CD4-positive, alpha-beta T cell treated with Interleukin-1 beta for 1 hour (primary cell): ENCODE measurements at regions not wholly inside any gene's neighbourhood (a gene's known extent, or its start where the extent isn't known, plus 50 kb on each side); places are given as distances from the start of the nearest gene placed in this dataset.
A peak's percentile ranks its signal among the peaks of the same experiment; 100 is the strongest.
"Not testable (repeated sequence)": the region's sequence is repeated elsewhere in the genome, so short reads cannot be mapped to it uniquely, and the experiment has no call there.

Source experiments
- DNase-seq, 2 donors: peaks; one replicate each; pipeline ENCODE4 v3.0.0-alpha.2; 2020 to 2022

DNA sequence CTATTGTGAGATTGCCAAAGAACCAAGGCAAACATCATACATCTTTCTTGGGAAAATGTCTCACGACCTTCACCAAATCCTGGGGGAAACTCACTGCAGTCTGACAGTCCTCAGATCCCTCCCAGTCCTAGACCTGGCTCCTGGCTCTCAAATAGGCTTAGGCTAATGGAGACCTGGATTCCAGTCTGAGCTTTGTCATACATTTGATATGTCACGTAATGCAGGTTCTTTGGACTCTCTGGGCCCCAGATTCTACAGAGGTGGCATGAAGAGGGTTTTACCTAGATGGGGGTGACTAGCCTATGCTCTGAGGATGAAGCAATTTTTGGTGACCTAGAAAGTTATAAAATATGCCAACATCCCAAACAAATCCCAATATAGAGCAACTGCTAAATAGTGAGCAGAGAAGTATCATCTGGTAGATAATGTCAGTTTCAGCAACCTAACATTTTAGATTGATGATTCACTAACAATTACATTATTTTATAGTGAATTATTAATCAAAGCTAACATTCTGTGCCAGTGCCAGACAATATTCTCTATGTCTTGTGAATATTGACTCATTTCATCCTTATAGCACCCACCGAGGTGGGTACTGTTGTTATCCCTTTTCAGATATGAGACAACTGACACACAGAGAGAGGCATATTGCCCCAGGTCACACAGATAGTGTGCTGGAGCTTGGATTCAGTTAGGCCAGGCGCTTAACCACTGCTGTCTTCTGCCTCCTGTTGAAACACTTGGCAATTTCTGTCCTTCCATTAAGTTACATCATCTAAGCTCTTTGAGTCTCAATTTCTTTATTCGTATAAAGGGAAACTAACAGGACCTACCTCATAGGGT is 195.4 kb upstream of the MAMLD1 start:
- DNase-seq, result no peak

DNA sequence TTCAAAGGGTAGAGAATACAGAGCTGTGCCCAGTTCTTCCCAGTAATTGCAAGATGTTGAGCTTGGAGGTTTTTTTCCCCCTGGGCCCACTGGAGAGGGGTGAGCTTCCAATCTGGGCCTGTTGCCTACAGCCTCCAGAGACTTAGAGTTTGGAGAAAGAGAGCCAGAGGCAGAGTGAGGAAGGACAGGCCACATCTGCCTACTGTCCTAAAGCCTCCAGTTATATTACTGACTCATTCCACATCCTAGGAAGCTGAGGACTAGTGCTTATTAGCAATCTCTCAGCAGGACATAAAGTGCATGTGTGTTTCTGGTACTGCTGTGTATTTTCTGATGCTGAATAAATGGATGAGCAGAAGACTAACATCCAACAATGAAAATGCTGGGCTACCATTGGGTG is 181.0 kb upstream of the MAMLD1 start:
- no peak for DNase-seq

DNA sequence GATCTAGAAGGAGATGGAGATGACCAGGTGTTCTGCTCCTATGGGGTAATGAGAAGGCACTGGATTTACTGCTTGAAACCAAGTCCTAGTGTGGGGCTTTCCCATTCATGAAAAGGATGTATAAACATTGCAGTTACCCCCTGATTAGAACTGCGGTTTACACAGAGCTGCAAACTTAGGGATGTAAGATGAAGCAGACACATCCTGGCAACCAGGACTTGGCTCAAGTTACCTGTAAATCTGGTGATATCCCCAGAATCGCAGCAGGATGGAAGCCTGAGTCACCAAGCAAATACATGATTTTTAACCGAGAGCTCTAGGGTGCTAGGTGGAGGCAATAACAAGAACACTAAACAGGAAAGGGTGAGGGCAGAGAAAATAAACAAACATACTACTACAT is 178.6 kb upstream of the MAMLD1 start:
- DNase-seq, result no peak

DNA sequence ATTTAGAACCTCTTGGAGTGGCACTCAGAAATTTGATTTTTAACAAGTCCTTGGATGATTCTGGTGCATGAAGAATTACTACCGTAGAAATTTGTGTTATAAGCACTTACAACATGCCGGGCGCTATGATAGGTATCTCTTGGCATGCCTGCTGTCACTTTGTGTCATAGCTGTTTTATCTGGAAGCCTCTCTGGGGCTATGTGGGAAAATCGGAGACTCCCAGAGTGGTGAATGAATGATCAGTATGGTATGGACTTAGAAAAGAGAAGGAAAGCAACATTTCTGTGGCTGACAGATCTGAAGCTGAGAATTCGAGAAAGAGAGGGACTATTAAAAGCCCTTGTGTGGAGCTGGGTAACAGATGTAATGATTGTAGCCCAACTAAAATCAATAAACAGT is 177.4 kb upstream of the MAMLD1 start:
- DNase-seq, result no peak

DNA sequence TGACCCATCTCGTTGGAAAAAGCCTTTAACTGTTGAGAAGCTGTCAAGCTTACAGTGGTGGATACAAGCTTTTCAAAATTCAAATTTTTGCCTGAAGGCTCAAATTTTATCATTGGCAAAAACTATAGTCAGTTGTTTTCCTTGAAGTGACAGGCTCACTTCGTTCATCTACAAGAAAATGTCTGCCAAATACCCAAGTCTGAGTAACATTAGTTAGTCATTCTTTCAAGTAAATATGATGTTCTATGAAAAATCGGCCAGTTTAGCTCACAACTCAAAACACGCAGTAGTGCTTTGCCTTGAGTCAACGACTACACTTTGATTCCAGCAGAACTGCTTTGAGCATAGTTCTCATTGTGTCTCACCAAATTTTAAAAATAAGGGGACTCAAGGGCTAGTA is 170.3 kb upstream of the MAMLD1 start:
- no peak for DNase-seq

DNA sequence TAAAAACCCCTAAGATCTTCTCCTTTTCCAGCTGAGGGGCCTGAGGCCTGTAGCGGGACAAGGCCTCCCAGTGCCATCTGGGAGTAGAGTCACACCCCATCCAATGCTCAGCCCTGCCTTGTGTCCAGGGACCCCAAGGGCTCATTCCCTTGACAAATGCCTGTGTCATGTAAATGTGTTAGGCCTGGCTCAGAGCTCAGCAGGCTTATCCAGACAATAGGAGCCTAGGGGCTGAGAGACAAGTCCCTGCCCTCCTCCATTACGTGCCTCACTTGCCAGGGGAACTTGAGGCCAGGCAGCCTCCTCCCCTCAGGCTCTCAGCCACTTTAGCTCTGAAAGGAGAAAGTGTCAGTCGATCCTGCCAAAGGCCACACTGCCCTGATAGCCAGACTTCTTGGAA is 166.8 kb upstream of the MAMLD1 start:
- no peak for DNase-seq

DNA sequence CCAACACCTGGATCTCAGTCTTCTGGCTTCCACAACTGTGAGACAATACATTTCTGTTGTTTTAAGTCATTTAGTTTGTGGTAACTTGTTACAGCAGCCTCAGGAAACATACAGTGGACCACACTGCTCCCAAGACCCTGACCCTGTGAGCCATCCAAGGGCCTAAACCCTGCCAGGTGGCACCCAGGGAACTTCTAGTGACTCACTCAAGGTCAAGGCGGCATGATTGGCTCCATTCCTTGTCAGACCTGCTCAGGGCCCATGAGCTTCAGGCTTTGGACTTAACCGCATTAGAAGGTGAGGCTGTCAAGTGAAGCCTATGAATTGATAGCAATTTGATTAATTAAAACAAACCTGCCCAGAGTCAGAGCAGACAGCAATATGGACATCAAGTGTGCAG is 165.7 kb upstream of the MAMLD1 start:
- DNase-seq, result no peak

DNA sequence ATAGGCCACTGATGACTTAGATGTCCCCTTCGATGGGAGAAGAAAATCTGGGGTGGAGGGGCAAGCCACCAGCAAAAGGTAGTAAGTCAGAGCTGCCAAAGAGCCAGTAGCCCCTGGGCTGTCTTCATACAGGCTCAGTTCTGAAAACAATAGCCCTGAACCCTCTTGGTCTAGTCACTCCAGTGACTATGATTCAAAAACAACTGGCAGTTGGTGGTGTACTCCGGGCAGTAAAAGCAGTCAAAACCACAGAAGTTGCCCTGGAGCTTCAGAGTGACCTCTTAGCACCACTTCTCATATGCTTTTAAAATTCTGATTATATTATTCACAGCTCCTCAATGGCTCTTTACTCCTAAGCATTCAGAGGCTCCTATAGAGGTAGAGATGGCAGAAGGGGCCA is 164.3 kb upstream of the MAMLD1 start:
- DNase-seq, result no peak

DNA sequence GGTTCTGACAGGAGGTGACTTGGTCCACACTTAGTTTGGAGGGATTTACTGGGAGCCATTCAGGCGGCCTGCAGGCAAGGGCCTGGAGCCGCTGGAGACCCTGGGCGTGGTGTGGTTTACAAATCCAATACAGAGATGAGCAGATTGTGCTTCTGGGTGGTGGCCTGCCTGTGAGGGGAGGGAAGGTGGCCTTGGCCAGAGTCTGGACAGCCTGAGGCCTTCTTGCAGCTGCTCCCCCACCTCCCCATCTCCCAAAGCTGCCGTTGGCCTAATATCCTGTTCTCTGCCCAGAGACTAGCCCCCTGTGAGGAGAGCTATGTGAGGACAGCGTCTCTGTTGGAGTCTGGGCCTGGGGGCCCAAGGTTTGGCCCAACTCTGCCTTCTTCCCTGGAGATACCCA is 163.9 kb upstream of the MAMLD1 start:
- no peak for DNase-seq

DNA sequence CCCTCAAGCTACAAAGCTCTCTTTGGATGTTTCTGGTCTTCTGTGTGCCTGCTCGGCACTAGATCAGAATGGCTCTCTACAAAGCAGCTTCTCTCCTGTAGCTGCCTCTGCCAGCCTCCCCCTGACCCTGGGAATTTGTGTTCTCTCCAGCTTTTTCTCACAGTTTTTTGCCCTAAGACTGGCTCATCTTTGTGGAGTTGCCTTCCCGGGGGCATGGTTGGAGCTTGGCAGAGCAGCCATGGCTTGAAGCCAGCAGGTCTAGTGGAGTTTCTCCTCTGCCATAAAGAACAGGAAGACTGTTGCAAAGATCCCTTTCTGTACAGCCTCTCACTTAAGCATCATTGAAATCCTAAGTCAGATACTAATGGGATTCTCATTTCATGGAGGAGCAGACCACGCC is 163.3 kb upstream of the MAMLD1 start:
- no peak for DNase-seq

DNA sequence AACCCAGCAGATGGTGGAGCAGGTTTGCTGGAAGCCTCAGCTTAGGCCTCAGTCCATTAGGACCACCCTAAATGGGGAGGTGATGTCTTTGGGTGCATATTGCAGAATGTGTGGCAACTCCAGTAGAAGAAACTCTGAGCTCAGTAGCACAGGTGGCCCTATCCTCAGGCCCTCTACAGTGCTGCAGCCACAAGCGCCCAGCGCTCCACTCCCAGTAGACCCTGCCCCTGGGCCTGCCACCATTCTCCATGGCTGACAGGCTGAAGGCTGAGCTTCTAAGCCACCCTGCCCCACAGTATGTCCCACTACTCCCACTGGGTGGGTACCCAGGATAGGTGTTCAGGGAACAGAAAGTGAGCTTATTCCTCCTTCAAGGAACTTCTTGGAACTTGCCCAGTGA is 162.8 kb upstream of the MAMLD1 start:
- no peak for DNase-seq

DNA sequence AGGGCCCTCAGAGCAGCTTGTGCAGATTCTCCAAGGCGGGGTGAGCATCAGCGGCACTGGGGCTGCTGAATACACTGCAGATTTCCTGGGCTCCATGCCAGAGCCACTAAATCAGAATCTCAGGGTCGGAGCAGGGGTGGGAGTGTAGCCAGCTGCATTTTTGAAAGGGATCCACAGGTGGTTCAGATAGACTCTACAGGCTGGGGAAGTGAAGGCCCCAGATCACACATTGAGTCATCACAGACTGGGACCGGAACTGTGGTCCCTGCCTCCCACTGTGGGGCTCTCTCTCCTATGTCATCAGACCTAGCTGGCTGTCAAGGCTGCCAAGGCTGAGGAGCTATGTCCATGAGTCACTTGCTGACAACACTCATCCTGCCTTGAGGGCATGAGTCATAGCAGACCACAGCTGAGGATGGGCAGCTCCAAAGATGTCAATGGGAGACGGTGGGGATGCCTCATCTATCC is 162.3 kb upstream of the MAMLD1 start:
- DNase-seq, result peak; percentile 1 to 72

DNA sequence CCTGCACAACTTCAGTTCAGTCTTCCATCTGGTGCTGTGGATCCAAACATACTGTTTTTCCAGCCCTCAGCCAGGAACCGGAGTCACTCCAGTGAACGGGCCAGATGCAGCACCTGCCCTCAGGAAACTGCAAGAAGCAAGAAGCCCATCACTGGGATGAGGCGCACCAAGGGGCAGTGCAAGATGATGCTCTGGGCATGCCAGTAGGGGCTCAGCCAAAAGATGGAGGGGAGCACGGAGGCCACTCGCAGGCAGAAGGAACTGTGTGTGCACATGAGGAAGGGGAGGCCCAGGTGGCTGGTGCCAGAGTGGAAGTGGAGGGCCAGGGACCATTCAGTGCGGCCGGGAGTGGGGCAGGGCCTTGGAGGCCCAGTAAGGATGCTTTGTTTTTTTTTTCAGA is 161.7 kb upstream of the MAMLD1 start:
- DNase-seq, result no peak

DNA sequence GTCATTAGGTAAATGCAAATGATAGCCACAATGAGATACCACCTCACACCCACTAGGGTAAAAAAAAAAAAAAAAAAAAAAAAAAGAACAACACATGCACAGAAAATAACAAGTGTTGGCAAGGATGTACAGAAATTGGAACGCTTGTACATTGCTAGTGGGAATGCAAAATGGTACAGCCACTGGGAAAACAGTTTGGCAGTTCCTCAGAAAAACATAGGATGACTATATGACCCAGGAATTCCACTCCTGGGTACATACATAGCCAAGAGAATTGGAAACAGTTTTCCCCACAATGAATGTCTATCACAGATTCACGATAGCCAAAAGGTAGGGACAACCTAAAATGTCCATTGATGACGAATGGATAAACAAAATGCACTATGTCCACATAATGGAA is 161.3 kb upstream of the MAMLD1 start:
- DNase-seq, result no peak

DNA sequence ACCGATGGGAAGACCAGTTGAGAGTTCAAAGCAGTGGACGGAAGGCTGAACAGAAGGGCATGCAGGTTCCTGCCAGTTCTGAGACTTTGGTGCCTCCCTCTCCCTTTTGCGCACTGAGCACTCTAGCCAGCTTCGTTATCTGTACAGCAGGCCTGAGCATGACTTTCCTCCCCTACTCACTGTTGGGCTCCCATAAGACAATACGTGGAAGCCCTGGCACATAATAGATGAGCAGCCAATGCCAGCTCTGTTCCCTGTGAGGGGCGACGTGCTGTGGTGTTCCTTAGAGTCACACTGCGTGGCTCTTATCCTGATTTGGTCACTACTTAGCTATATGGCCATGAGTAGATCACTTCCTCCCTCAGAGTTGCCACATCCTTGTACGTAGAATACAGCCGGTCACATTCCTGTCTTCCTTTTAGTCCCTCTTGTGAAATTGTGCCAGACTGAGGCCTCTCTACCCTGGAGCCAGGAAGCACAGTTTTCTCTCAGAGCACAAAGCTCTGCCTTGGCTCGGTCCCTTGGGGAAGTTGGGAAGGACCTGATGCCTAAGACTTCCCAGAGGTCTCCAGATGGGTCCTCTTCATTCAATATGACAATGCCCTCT is 160.4 kb upstream of the MAMLD1 start:
- DNase-seq, result peak in 1 of 2 donors; percentile 35

DNA sequence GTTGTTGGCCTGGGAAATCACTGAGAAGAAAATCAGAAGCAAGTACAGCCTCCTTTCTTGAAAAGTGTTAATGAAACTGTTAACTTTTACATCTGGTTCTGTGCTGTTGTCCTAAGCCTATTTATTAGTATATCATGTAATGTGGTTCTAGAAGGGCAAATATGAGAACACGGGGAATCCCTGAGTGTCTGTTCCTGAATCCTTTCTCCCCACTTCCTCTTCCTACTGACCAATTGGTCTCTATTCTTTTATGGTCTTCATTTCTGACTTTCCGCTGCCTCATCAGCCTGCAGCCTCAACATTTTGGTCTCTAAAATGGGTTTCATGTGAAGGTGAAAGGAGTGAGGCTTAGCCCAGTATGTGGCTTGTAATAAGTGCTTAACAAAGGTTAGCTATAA is 159.9 kb upstream of the MAMLD1 start:
- no peak for DNase-seq

DNA sequence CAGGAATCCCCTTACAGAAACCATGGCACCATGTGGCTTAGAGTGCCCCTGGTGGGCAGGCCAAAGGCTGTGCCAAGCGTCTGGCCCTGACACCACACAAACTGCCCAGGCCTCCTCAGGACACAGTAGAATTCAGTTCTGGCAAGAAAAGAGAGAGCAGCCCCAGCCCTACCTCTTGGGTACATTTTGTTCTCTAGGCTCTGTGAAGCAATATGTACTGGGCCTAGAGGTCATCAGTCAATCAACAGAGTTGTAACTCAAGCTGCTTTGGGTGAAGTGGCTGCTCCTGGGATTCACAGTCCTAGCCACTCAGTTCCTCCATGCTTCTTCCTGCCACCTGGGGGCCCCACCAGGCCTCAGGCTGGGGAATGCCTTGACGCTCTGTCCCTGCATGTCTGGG is 158.1 kb upstream of the MAMLD1 start:
- no peak for DNase-seq

DNA sequence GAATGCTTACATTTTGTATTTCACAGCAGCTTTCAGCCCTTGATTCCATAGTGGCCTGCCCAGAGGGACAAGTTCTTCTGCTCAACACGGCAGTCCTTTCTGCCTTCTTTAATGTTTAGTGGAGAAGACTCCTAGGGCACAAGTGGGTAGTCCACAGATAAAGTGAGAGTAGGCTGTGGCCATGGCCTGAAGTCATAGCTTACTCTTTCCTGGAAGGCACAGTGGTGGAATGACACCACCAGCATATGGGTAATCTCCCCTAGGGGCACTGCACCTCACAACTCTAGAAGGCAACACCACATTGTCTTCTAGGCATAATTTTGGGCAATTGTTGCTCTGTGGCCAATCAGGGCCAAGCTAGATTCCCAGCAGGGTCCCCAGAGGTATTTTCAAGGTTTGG is 155.4 kb upstream of the MAMLD1 start:
- DNase-seq, result no peak

DNA sequence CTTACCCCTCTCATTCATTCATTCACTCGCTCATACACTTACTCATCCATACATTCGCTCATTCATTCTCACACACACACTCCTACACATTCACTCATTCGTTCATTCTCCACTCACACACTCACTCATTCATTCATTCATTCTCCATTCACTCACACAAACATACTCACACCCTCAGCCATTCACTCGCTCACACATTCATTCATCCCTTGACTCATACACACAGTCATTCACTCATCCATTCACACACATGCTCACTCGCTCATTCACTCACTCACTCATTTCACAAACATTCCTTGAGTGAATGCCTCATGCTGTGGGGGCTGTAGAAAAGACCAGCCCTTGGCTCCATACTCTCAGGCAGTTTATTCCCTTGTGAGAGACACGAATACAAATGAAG is 151.1 kb upstream of the MAMLD1 start:
- DNase-seq, result no peak

DNA sequence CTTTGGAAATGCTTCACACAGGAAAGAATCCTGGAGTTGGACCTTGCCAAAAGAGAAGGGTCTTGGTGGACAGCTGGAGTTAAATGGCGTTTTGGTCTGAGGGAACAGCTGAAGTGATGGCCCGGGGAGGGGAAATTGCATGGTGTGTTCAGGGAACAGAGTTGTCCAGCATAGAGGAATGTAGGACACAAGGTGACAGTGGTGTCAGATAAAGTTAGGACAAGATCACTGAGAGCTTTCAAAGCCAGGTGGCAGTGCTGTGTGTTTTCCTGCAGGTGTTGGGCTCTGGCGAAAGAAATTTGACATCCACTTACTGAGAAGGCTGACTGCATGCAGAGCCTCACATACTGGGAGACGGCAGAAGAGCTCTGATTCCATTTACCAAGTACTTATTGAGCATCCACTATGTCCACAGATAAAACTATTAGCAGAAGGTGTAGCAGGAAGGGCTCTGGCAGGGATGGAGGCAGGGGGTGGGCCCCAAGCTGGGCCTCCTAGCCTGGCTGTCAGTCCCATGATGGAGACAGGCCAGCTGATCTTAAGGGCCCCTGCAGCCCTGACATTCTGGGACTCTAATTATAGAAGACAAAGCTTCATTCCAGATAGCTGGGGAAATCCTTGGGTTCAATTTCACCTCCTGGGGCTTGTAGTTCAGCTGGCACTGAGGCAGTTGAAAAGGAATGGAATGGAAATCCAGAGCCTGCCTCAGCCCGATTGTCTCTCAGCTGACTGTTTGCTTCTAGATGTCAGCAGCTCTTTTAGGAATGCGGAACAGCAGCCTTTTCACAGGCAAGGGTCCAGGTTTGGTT is 150.2 kb upstream of the MAMLD1 start:
- no peak for DNase-seq

DNA sequence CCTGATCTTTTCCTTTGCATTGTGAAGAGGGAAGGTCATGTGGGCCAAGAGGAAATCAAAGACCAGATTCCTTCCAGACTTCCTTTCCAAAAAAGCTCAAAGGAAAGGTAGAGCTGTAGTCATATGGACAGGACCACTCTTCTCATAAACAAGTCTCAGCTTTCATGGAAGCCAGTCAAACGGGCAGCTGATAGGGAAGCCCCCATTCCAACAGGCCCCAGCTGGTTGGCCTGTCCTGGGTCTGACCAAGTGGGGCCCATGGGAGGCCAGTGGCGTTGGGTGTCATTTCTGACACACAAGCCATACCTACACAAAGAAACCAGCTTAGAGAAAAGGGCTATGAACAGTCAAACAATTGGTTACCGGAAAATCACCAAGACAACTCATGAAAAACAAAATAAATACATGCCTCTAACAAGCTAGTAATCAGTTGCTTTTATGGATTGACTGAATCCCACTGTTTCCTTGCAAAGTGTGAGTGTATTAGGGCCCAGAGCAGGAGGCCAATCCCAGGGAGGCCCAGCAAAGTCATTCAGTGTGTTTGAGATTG is 149.6 kb upstream of the MAMLD1 start:
- DNase-seq, result no peak

DNA sequence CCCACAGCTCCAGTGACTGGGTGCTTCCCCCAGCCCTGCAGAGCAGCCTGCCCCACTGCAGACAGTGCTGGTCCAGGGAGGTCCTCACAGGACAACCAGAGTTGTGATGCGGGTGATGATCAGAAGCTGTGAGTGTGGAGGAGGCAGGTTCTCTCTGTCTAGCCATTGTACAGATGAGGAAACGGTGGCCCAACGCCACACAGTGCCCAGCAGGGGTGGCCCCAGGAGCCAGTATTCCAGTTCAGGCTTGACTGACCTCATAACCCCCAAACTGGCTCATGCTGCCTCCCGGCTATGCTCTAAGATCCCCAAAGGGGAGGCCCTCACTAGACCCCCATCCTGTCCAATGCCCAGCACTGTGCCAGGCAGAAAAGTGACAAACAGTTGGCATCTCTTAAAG is 147.1 kb upstream of the MAMLD1 start:
- not testable (repeated sequence) for DNase-seq

DNA sequence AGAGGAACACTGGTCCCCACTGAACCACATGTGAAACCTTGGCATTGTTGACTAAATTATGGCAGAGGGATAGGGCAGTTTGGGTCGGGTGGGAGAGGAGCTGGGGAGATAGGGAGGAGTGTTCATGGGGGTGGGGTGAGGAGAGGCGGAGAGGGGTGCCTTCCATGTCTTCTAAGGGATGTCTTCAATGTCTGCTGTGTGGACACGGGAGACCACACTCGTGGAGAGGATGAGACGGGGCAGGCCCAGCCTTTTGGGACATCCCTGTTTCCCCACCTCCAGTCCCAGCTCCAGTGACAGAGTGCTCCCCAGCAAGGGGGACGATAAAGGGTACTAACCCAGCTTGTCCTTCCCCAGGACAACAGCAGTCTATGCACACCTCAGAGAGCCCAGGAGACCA is 146.4 kb upstream of the MAMLD1 start:
- DNase-seq, result no peak

DNA sequence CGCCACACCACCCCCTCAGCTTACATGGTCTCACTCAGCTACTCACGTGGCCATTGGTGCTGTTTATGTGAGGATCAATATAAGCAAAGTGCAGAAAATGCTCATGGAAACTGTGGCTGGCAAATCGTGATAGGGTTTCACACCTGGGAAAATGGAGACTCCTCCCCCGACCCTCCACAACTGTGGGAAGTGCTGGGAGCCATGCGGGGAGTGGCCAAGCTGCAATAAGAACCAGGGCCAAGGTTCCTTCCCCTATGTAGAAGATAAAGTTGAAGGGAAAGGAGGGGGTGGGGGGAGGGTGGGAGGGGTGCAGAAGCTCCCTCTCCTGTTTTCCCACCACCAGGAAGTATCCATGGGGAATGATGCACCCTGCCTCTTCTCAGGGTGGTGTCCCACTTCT is 145.5 kb upstream of the MAMLD1 start:
- no peak for DNase-seq
